ENCODE measurements at regions not wholly inside any gene's neighbourhood (a gene's known extent, or its start where the extent isn't known, plus 50 kb on each side); places are given as distances from the start of the nearest gene placed in this dataset.
"Not testable (repeated sequence)": the region's sequence is repeated elsewhere in the genome, so short reads cannot be mapped to it uniquely, and the experiment has no call there.

GRCh38 chr22:34414467-34415440, 494.5 kb upstream of the LARGE1 start:
- DNase-seq: peak; percentile 74
- Histone ChIP-seq H3K9me3 (no peaks in the 10 kb centered on the region), H3K36me3 (ENCODE audit: low read depth, missing control alignments) (no peaks in the 10 kb centered on the region), H3K27ac (no peak overlapping the region), H3K4me3 (no peak overlapping the region), H3K27me3 (no peaks in the 10 kb centered on the region), H3K4me1 (no peaks in the 10 kb centered on the region)
- intact Hi-C loops (cut with DNase I; ENCODE audit: low total_unique reads): no loop called here
- 41 to 71% methylated on average over 4 of the region's 4 CpGs for WGBS, 2 donors
- TF ChIP-seq CTCF (IDR thresholded peaks at IDR 0.05) (peak in 2 of 3 experiments; percentile 50), POLR2A (IDR thresholded peaks at IDR 0.05) (no peak)

GRCh38 chr22:34416022-34416860, 496.0 kb upstream of the LARGE1 start:
- Histone ChIP-seq H3K4me3 (no peak overlapping the region), H3K9me3 (no peaks in the 10 kb centered on the region), H3K4me1 (no peaks in the 10 kb centered on the region), H3K27ac (no peak overlapping the region), H3K36me3 (ENCODE audit: low read depth, missing control alignments) (no peaks in the 10 kb centered on the region), H3K27me3 (no peaks in the 10 kb centered on the region)
- intact Hi-C loops (cut with DNase I; ENCODE audit: low total_unique reads): no loop called here
- no peak for DNase-seq
- TF ChIP-seq POLR2A (IDR thresholded peaks at IDR 0.05): no peak
- TF ChIP-seq CTCF (IDR thresholded peaks at IDR 0.05): no peak
- 54 to 60% methylated on average over 7 of the region's 7 CpGs for WGBS, 2 donors

- DNase-seq; H3K4me3 ChIP-seq; H3K4me1 ChIP-seq; H3K9me3 ChIP-seq; H3K36me3 ChIP-seq (ENCODE audit: low read depth, missing control alignments); intact Hi-C loops (cut with DNase I; ENCODE audit: low total_unique reads); H3K27me3 ChIP-seq; H3K27ac ChIP-seq: not testable (repeated sequence)
- WGBS, 2 donors: 75 to 91% methylated on average over 8 of the region's 8 CpGs
These were observed 502.7 kb upstream of the LARGE1 start for GRCh38 chr22:34422948-34423347.

GRCh38 chr22:34427436-34427835, 507.2 kb upstream of the LARGE1 start:
- H3K27ac ChIP-seq: no peak overlapping the region
- H3K4me1 ChIP-seq: no peaks in the 10 kb centered on the region
- H3K27me3 ChIP-seq: no peaks in the 10 kb centered on the region
- no peaks in the 10 kb centered on the region for H3K9me3 ChIP-seq
- no peaks in the 10 kb centered on the region for H3K36me3 ChIP-seq (ENCODE audit: low read depth, missing control alignments)
- no peak for DNase-seq
- 63 to 66% methylated on average over 4 of the region's 4 CpGs for WGBS, 2 donors
- TF ChIP-seq CTCF (IDR thresholded peaks at IDR 0.05): no peak
- TF ChIP-seq POLR2A (IDR thresholded peaks at IDR 0.05): no peak
- intact Hi-C loops (cut with DNase I; ENCODE audit: low total_unique reads): no loop called here
- no peak overlapping the region for H3K4me3 ChIP-seq

GRCh38 chr22:34427841-34428240, 507.6 kb upstream of the LARGE1 start:
- Histone ChIP-seq H3K9me3 (no peaks in the 10 kb centered on the region), H3K4me3 (no peak overlapping the region), H3K36me3 (ENCODE audit: low read depth, missing control alignments) (no peaks in the 10 kb centered on the region), H3K27ac (no peak overlapping the region), H3K4me1 (no peaks in the 10 kb centered on the region), H3K27me3 (no peaks in the 10 kb centered on the region)
- intact Hi-C loops (cut with DNase I; ENCODE audit: low total_unique reads): no loop called here
- no peak for DNase-seq
- TF ChIP-seq POLR2A (IDR thresholded peaks at IDR 0.05) (no peak), CTCF (IDR thresholded peaks at IDR 0.05) (no peak)
- 75 to 83% methylated on average over 1 of the region's 1 CpG for WGBS, 2 donors

Data from testis (tissue), 2 donors.